ENCODE measurements at regions not wholly inside any gene's neighbourhood (a gene's known extent, or its start where the extent isn't known, plus 50 kb on each side); places are given as distances from the start of the nearest gene placed in this dataset.

DNA sequence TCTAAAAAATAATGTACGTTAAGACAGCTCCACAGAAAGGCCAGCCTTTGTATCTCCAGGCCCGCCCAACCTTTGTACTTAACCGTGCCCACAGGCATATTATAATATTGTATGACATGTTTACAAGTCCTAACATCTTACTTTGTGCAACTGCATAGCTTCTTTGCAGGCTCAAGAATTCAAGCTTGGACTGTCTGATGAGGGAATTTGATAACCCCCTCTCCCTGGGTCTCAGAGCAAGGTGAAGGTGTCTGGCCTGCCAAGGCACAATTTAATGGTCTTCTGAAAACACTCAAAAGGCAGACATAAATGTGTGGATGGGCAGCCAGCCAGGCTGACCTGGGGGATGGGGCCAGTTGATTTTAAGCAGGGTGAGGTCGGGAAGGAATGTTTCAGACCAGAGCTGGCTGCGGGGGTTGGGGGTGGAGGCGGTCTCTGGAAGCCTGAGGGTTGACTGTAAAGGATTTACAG, 732.7 kb upstream of the FANCL start:
- in situ Hi-C loops (cut with HindIII; ENCODE audit: low pct_unique_long_range_greater_than_20kb, low sequenced_read_pairs) = no loop called here
- TF ChIP-seq JUND (IDR thresholded peaks at IDR 0.05; ENCODE audit: low read depth) = no peak
- DNase-seq (ENCODE audit: low read depth in 1 of 2, low spot score in 1 of 2) = no peak

DNA sequence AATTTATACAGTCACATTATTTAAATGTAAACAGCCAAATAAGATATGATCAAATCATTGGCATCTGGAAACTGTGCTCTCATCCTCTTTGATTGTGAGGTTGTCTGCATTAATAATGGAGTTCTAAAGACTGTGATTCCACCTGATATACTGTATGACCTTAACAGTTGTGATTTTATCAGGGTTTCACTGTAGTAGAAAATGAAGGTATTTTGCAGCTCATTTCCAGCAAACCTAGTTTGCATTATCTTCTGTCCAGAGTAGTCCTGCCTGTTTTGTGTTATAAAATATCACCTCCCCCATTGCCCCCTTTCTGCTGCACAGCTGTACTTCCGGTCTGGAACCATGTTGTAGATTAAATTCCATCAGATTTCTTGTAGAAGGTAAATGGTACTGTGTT, 731.6 kb upstream of the FANCL start:
- no peak for DNase-seq (ENCODE audit: low read depth in 1 of 2, low spot score in 1 of 2)
- in situ Hi-C loops (cut with HindIII; ENCODE audit: low pct_unique_long_range_greater_than_20kb, low sequenced_read_pairs) = no loop called here
- TF ChIP-seq JUND (IDR thresholded peaks at IDR 0.05; ENCODE audit: low read depth) = no peak

DNA sequence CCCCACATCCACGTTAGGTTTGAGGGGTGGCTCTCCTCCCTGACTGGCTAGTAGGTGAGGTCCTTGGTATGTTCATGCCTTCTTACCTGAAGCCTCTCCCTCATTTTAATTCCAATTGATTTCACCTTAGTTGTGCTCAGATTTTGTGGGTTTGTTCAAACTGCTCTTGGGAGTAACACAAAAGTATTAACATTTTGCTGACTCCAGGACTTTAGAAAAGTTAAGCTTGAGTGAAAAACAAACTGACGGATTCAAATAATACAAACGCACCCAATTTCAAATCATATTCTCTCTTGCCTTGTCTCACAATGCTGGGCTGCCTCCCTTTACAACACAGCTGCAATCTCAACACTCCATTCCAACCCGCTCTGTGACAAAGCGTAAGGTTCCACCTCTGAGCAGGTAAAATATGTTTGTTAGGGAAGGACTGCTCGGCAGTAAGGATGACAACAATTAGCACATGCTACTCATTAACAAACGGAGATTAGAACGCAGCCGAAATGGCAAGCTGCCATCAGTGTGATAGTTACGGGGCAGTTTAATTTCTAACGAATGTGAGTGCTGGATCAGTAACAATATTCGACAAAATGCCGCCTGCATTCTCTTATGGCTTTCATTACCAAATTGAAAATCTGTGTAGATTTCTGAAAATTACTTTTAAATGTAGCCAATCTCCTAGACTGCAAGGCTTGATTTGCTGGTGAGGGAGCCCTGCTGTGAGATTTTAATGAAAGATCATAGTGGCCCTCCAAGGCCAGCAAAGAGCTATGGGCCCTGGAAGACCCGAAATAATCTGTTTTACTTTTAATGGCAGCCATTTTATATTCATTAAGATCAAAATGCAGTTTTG, 730.6 kb upstream of the FANCL start:
- TF ChIP-seq JUND (IDR thresholded peaks at IDR 0.05; ENCODE audit: low read depth) = no peak
- no peak for DNase-seq (ENCODE audit: low read depth in 1 of 2, low spot score in 1 of 2)
- in situ Hi-C loops (cut with HindIII; ENCODE audit: low pct_unique_long_range_greater_than_20kb, low sequenced_read_pairs) = no loop called here

- no peak for TF ChIP-seq JUND (IDR thresholded peaks at IDR 0.05; ENCODE audit: low read depth)
- in situ Hi-C loops (cut with HindIII; ENCODE audit: low pct_unique_long_range_greater_than_20kb, low sequenced_read_pairs) = no loop called here
- no peak for DNase-seq (ENCODE audit: low read depth in 1 of 2, low spot score in 1 of 2)
Observed at GRCh38 chr2:58970365-58970764, 729.2 kb upstream of the FANCL start.

DNA sequence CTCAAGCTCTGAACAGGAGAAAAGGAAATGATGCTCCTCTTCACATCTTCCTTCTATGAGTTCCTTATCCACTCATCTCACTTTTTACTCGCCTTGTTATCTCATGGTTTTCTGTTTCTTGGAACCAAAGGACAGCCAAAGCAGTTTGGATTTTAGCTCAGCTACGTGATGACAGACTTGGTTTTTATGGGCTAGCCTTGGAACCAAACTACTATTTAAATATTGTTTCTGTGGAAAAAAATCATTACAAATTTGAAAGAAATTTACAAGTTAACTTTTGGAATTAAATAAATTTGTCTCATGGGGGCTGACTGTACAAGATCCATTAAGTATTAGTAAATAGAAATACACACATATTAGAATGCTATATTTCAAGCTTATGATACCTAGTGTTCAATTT, 727.8 kb upstream of the FANCL start:
- in situ Hi-C loops (cut with HindIII; ENCODE audit: low pct_unique_long_range_greater_than_20kb, low sequenced_read_pairs) = no loop called here
- no peak for DNase-seq (ENCODE audit: low read depth in 1 of 2, low spot score in 1 of 2)
- no peak for TF ChIP-seq JUND (IDR thresholded peaks at IDR 0.05; ENCODE audit: low read depth)

DNA sequence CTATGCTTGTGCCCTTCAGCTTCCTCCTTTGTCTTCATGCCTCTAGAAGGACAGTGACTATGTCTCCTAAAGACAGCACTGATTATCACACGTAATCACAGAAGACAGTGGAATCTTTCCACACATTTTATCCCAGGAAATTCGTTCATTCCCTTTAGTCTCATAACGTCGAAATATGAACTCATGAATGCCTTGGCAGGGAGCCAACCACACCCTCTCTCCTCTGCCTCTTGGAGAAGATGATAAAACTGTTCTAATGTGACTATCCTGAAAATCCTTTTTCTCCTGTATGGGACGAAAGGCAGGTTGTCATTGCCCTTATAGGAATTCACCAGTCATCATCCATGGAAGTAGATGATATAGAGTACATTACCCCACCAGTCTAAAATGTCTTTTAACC, 726.6 kb upstream of the FANCL start:
- no peak for TF ChIP-seq JUND (IDR thresholded peaks at IDR 0.05; ENCODE audit: low read depth)
- no peak for DNase-seq (ENCODE audit: low read depth in 1 of 2, low spot score in 1 of 2)

DNA sequence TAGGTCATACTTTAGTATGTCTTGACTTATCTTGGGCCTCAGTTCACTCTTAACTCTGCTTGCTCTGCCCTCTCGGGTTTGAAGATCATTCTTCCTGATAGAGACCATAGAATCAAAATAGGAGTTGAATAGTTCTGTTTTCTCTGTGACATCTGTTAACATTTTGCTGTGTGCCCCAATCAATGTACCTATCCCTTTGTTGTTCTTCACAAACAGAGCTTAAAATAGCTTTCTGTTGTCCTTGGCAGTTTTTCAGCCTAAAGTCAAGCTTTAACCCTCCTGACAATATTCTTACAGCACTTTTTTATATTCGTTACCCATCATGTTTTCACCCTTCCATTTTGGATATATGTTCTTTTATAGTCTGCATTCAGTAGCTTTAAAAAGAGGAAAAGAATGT, 724.5 kb upstream of the FANCL start:
- no peak for TF ChIP-seq JUND (IDR thresholded peaks at IDR 0.05; ENCODE audit: low read depth)
- in situ Hi-C loops (cut with HindIII; ENCODE audit: low pct_unique_long_range_greater_than_20kb, low sequenced_read_pairs) = no loop called here
- DNase-seq (ENCODE audit: low read depth in 1 of 2, low spot score in 1 of 2) = no peak

More for the DNA sequence above, 726.6 kb upstream of the FANCL start:
- in situ Hi-C loops (cut with HindIII; ENCODE audit: low pct_unique_long_range_greater_than_20kb, low sequenced_read_pairs) = no loop called here

- no peak for DNase-seq (ENCODE audit: low read depth in 1 of 2, low spot score in 1 of 2)
- in situ Hi-C loops (cut with HindIII; ENCODE audit: low pct_unique_long_range_greater_than_20kb, low sequenced_read_pairs) = no loop called here
- TF ChIP-seq JUND (IDR thresholded peaks at IDR 0.05; ENCODE audit: low read depth) = no peak
Observed at GRCh38 chr2:58959996-58960395, 718.9 kb upstream of the FANCL start.

DNA sequence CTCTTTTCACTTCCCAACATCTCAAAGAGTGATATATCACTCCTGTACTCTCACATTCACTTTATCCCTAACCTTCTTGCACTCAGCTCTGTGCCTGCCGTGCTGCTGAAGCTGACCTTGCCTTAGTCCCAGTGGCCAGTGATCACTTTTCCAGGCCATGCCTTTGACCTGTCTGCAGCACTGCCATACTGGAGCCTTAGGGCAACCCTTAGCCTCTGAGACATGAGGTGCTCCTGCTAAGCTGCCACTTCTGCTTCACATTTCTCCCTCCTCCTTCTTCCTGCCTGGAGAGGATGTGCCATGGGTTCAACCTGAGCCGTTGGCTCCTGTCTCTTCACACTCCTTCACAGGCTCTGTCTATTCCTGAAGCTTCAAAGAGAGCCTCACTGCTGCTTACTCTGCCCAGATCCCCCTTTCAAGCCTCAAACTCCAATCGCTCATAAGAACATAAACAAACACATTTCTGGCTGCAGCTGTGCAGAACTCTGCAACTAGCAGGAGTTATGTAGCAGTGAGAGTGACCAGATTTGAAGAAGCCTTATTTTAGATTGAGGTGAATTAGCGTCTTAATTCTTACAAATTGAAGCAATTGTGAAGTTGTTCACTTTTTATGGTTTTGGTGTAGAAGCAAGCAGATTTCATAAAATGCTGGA, 716.2 kb upstream of the FANCL start:
- in situ Hi-C loops (cut with HindIII; ENCODE audit: low pct_unique_long_range_greater_than_20kb, low sequenced_read_pairs) = no loop called here
- no peak for DNase-seq (ENCODE audit: low read depth in 1 of 2, low spot score in 1 of 2)
- TF ChIP-seq JUND (IDR thresholded peaks at IDR 0.05; ENCODE audit: low read depth) = no peak

DNA sequence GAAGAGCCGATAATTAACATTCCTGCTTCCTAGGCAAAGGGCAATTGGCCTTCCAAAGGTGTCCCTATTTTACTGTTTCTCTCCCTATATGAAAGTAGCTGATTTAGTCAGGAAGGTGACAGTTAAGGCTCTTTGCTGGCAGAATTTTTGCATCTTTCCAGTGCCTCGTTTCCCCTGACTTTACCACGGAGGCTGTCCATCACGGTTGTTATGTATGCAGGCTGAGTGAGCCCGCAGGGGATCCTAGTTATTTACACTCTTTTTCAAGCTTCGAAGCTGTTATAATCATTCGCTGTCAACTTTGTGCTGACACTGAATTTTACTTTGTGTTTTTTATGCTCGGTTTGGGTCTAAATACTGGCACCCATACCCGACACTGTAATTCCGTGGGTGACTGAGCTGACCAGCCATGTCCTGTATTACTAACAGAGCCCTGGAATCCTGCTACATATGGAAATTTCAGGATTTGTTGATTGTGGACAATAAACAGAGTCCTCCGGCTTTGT, 713.8 kb upstream of the FANCL start:
- TF ChIP-seq JUND (IDR thresholded peaks at IDR 0.05; ENCODE audit: low read depth) = no peak
- no peak for DNase-seq (ENCODE audit: low read depth in 1 of 2, low spot score in 1 of 2)
- in situ Hi-C loops (cut with HindIII; ENCODE audit: low pct_unique_long_range_greater_than_20kb, low sequenced_read_pairs) = no loop called here

- no peak for DNase-seq (ENCODE audit: low read depth in 1 of 2, low spot score in 1 of 2)
- no peak for TF ChIP-seq JUND (IDR thresholded peaks at IDR 0.05; ENCODE audit: low read depth)
- in situ Hi-C loops (cut with HindIII; ENCODE audit: low pct_unique_long_range_greater_than_20kb, low sequenced_read_pairs) = no loop called here
Observed at GRCh38 chr2:58951722-58952121, 710.6 kb upstream of the FANCL start.

DNA sequence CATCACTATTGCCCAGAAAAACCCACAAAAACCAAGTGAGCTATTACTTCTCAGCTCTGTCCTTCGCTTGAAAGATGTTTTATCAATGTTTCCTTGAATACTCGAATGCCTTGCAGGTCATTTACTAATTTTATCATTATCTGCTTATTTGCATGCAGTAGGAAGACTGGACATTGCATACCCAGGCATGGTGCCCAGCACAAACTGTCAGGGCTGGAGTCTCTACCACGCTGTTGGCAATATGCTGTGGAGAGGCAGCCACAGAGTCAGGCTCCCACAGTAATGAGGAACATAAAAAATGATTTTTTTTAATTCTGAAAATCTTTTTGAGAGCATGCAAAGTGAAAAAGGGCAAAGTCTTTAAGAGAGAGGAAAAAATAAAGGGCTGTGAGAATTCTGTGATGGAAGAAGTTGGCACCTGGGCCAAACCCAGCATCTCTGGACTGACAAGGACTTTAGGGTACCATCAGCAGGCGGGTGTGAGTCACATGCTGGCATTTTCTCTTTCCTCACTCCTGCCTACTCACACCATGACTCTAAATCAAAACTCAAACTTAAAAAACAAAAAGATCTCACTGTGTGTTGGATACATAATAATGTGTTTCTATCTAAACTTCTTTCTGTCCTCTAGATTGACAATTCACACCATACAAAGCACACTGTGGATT, 709.8 kb upstream of the FANCL start:
- DNase-seq (ENCODE audit: low read depth in 1 of 2, low spot score in 1 of 2) = no peak
- in situ Hi-C loops (cut with HindIII; ENCODE audit: low pct_unique_long_range_greater_than_20kb, low sequenced_read_pairs) = no loop called here
- no peak for TF ChIP-seq JUND (IDR thresholded peaks at IDR 0.05; ENCODE audit: low read depth)

DNA sequence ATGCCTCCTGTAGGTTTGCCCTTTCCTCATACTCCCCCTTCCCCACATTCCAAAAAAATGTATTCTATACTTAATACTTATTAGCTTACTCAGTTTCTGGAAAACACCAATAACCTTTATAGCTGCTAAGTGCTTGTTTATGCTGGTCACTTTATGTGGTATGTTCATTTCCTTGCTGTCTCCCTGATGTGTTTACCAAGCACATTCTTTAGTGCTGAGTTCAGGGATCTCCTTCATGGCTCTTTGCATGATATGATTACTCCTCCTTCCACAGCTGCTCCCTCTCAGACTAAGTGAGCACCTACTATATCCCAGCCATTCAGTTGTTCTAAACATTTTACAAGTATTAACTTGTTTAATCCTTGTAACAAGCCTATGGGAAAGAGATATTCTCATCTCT, 698.3 kb upstream of the FANCL start:
- TF ChIP-seq JUND (IDR thresholded peaks at IDR 0.05; ENCODE audit: low read depth) = no peak
- DNase-seq (ENCODE audit: low read depth in 1 of 2, low spot score in 1 of 2) = peak in 1 of 2 experiments; percentile 14
- in situ Hi-C loops (cut with HindIII; ENCODE audit: low pct_unique_long_range_greater_than_20kb, low sequenced_read_pairs) = no loop called here
